ENCODE measurements at regions not wholly inside any gene's neighbourhood (a gene's known extent, or its start where the extent isn't known, plus 50 kb on each side); places are given as distances from the start of the nearest gene placed in this dataset.

- DNase-seq (ENCODE audit: low read depth in 2 of 2), result no peak
These were observed 89.8 kb upstream of the NEUROD1 start for GRCh38 chr2:181770150-181770549.

- no peak for DNase-seq (ENCODE audit: low read depth in 2 of 2)
These were observed 91.0 kb upstream of the NEUROD1 start for GRCh38 chr2:181771356-181771755.

GRCh38 chr2:181772334-181772733 is 92.0 kb upstream of the NEUROD1 start:
- no peak for DNase-seq (ENCODE audit: low read depth in 2 of 2)

- no peak for DNase-seq (ENCODE audit: low read depth in 2 of 2)
These were observed 92.5 kb upstream of the NEUROD1 start for GRCh38 chr2:181772777-181773176.

- DNase-seq (ENCODE audit: low read depth in 2 of 2), result no peak
These were observed 94.4 kb upstream of the NEUROD1 start for GRCh38 chr2:181774685-181775084.

GRCh38 chr2:181776336-181776735 is 96.0 kb upstream of the NEUROD1 start:
- no peak for DNase-seq (ENCODE audit: low read depth in 2 of 2)

- no peak for DNase-seq (ENCODE audit: low read depth in 2 of 2)
These were observed 97.4 kb upstream of the NEUROD1 start for GRCh38 chr2:181777734-181778133.

GRCh38 chr2:181778621-181779201 is 98.4 kb upstream of the NEUROD1 start:
- no peak for DNase-seq (ENCODE audit: low read depth in 2 of 2)

- no peak for DNase-seq (ENCODE audit: low read depth in 2 of 2)
These were observed 99.1 kb upstream of the NEUROD1 start for GRCh38 chr2:181779288-181780021.

- no peak for DNase-seq (ENCODE audit: low read depth in 2 of 2)
These were observed 99.8 kb upstream of the NEUROD1 start for GRCh38 chr2:181780047-181780651.

- no peak for DNase-seq (ENCODE audit: low read depth in 2 of 2)
These were observed 100.3 kb upstream of the NEUROD1 start for GRCh38 chr2:181780657-181781056.

GRCh38 chr2:181781078-181781786 is 100.9 kb upstream of the NEUROD1 start:
- DNase-seq (ENCODE audit: low read depth in 2 of 2), result no peak

- DNase-seq (ENCODE audit: low read depth in 2 of 2), result no peak
These were observed 102.3 kb upstream of the NEUROD1 start for GRCh38 chr2:181782660-181783059.

- no peak for DNase-seq (ENCODE audit: low read depth in 2 of 2)
These were observed 104.2 kb upstream of the NEUROD1 start for GRCh38 chr2:181784556-181784955.

- DNase-seq (ENCODE audit: low read depth in 2 of 2), result no peak
These were observed 105.5 kb upstream of the NEUROD1 start for GRCh38 chr2:181785691-181786344.

- no peak for DNase-seq (ENCODE audit: low read depth in 2 of 2)
These were observed 104.9 kb upstream of the ITPRID2 start for GRCh38 chr2:181786371-181787228.

- no peak for DNase-seq (ENCODE audit: low read depth in 2 of 2)
These were observed 104.1 kb upstream of the ITPRID2 start for GRCh38 chr2:181787310-181788048.

- DNase-seq (ENCODE audit: low read depth in 2 of 2), result no peak
These were observed 102.5 kb upstream of the ITPRID2 start for GRCh38 chr2:181788897-181789555.

GRCh38 chr2:181789827-181790448 is 101.6 kb upstream of the ITPRID2 start:
- DNase-seq (ENCODE audit: low read depth in 2 of 2), result no peak
